GM21737 (cell line): ENCODE measurements at regions not wholly inside any gene's neighbourhood (a gene's known extent, or its start where the extent isn't known, plus 50 kb on each side); places are given as distances from the start of the nearest gene placed in this dataset.
"Not testable (repeated sequence)": the region's sequence is repeated elsewhere in the genome, so short reads cannot be mapped to it uniquely, and the experiment has no call there.

Source experiments
- ATAC-seq: cut with Tn5 transposase; IDR thresholded peaks from one replicate; pipeline ENCODE4 v1.9.1; 2021; ENCODE audit warnings: mild to moderate bottlenecking, moderate library complexity; ENCODE audit not compliant: unreplicated experiment

- no peak for ATAC-seq
Measured at GRCh38 chr6:113068570-113068969, 721.4 kb downstream of the RFPL4B start.

GRCh38 chr6:113070681-113071080 lies 723.6 kb downstream of the RFPL4B start:
- ATAC-seq, result not testable (repeated sequence)

- ATAC-seq, result no peak
Measured at GRCh38 chr6:113073611-113074191, 726.6 kb downstream of the RFPL4B start.

- ATAC-seq, result no peak
Measured at GRCh38 chr6:113076116-113076515, 729.0 kb downstream of the RFPL4B start.

- no peak for ATAC-seq
Measured at GRCh38 chr6:113076816-113077215, 729.7 kb downstream of the RFPL4B start.

GRCh38 chr6:113077794-113078193 lies 730.7 kb downstream of the RFPL4B start:
- no peak for ATAC-seq

GRCh38 chr6:113078791-113079190 lies 731.7 kb downstream of the RFPL4B start:
- ATAC-seq, result no peak

GRCh38 chr6:113082745-113083144 lies 735.6 kb downstream of the RFPL4B start:
- ATAC-seq, result no peak

- ATAC-seq, result no peak
Measured at GRCh38 chr6:113083947-113084346, 736.8 kb downstream of the RFPL4B start.

- ATAC-seq, result no peak
Measured at GRCh38 chr6:113089056-113089455, 741.9 kb downstream of the RFPL4B start.

GRCh38 chr6:113092795-113093194 lies 745.7 kb downstream of the RFPL4B start:
- ATAC-seq, result no peak

- no peak for ATAC-seq
Measured at GRCh38 chr6:113094779-113095178, 747.6 kb downstream of the RFPL4B start.

GRCh38 chr6:113095841-113096240 lies 748.7 kb downstream of the RFPL4B start:
- no peak for ATAC-seq

GRCh38 chr6:113102761-113103160 lies 754.4 kb upstream of the MARCKS start:
- no peak for ATAC-seq

GRCh38 chr6:113103634-113104361 lies 753.3 kb upstream of the MARCKS start:
- ATAC-seq, result no peak

GRCh38 chr6:113104541-113104940 lies 752.6 kb upstream of the MARCKS start:
- no peak for ATAC-seq

- ATAC-seq, result no peak
Measured at GRCh38 chr6:113104951-113105350, 752.2 kb upstream of the MARCKS start.

GRCh38 chr6:113110211-113110610 lies 746.9 kb upstream of the MARCKS start:
- ATAC-seq, result no peak

- ATAC-seq, result no peak
Measured at GRCh38 chr6:113111550-113111949, 745.6 kb upstream of the MARCKS start.

- ATAC-seq, result no peak
Measured at GRCh38 chr6:113112086-113112485, 745.1 kb upstream of the MARCKS start.

GRCh38 chr6:113115196-113115595 lies 741.9 kb upstream of the MARCKS start:
- no peak for ATAC-seq

- no peak for ATAC-seq
Measured at GRCh38 chr6:113120224-113120581, 736.9 kb upstream of the MARCKS start.
